ENCODE measurements at regions not wholly inside any gene's neighbourhood (a gene's known extent, or its start where the extent isn't known, plus 50 kb on each side); places are given as distances from the start of the nearest gene placed in this dataset.

DNA sequence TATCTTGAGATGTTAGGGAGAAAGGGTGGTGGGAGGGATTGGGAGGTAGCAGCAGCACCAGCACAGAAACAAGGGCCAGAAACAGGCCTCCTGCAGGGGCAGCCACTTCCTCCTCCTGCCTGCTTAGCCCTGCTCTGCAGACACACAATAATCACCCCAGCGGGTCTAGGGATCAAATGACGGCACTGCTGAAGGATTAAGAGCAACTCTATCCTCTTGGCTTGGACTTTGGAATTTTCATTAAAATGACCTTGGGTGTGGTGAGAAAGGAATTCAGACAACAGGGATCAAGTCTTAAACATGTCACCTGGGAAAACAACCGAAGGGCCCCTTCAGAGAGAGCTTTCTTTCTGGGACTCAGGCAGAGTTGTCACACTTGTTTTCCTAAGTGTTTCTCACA is 353.4 kb downstream of the SPRY1 start:
- Histone ChIP-seq H3K4me1 (ENCODE audit: insufficient read depth) (peaks cover 2% of the 10 kb centered on the region), H3K27ac (ENCODE audit: low read depth) (no peak overlapping the region), H3K36me3 (ENCODE audit: insufficient read depth) (no peaks in the 10 kb centered on the region), H3K4me3 (ENCODE audit: low read depth, low read length) (no peak overlapping the region)
- WGBS, result 78% methylated on average over 3 of the region's 3 CpGs
- DNase-seq (ENCODE audit: extremely low spot score), result no peak

DNA sequence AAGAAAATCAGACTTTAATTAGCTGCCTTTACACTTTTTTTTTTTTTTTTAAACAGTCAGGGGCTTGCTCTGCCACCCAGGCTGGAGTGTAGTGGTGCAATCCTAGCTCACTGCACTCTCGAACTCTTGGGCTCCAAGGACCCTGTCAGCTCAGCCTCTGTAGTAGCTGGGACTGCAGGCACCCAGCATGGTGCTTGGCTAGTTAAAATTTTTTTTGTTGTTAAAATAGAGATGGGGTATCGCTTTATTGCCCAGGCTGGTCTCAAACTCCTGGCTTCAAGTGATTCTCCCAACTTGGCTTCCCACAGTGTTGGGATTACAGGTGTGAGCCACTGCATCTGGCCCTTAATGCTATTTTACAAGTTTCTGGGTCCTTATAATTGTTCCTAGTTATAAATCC is 359.1 kb downstream of the SPRY1 start:
- whole genome bisulfite sequencing, result 97% methylated on average over 2 of the region's 2 CpGs
- no peak for DNase-seq (ENCODE audit: extremely low spot score)
- no peak overlapping the region for H3K4me3 ChIP-seq (ENCODE audit: low read depth, low read length)
- H3K36me3 ChIP-seq (ENCODE audit: insufficient read depth), result no peaks in the 10 kb centered on the region
- H3K4me1 ChIP-seq (ENCODE audit: insufficient read depth), result no peaks in the 10 kb centered on the region
- no peak overlapping the region for H3K27ac ChIP-seq (ENCODE audit: low read depth)

DNA sequence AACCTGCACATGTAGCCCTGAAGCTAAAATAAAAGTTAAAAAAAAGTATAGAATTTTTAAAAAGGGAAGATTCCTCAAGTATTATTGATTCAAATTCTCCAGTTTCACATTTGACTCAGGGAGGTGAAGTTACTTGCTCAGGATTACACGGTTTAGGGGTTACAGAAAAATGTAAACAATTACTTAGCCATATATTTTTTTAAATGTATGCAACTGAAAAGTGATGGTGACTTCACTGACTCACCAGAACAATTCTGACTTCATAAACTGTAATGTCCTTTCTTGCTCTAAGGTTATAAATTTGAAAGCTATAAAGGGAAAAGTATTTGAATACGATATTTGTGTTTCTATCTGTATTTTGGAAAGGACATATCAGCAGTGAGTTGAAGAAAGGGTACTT is 371.2 kb downstream of the SPRY1 start:
- DNase-seq (ENCODE audit: extremely low spot score), result no peak
- H3K4me1 ChIP-seq (ENCODE audit: insufficient read depth), result no peaks in the 10 kb centered on the region
- 44% methylated on average over 2 of the region's 2 CpGs for WGBS
- H3K4me3 ChIP-seq (ENCODE audit: low read depth, low read length), result no peak overlapping the region
- H3K36me3 ChIP-seq (ENCODE audit: insufficient read depth), result no peaks in the 10 kb centered on the region
- H3K27ac ChIP-seq (ENCODE audit: low read depth), result no peak overlapping the region

DNA sequence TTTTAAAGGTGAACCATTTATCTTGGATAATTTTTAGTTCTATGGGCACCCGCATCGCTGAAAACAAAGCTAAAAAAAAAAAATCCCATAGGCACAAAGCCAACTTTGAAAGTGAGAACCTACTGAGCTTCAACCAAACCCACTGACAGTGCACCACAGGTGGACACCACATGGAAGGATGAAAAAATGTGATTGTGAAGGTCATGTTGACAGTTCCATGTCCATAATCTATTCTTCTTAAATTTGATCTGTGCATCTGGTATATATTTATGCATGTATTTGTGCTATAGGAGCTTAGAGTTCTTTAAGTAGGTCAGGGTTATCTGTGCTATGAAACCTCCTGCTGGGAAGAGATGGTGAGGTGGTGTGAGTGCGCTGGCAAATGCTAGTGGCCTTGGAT is 374.3 kb downstream of the SPRY1 start:
- H3K4me3 ChIP-seq (ENCODE audit: low read depth, low read length), result no peak overlapping the region
- no peak for DNase-seq (ENCODE audit: extremely low spot score)
- 98% methylated on average over 3 of the region's 3 CpGs for WGBS

DNA sequence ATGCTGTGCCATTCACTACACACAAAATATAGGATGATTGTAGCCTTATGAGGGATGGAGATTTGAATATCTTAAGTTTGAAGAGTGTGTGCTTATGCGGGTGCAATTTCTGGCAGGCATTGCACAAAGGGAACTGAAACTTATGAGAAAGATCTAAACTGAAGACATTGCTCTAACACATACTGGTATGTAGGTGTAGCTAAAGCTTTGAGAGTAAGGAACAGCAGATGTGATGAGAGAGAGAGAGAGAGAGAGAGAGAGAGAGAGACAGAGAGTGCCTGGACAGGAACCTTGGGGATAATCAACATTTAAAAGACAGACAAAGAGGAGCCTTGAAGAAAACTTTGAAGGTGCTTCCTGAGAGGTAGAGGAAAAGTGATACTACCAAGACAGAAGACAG is 379.7 kb downstream of the SPRY1 start:
- DNase-seq (ENCODE audit: extremely low spot score), result no peak
- Histone ChIP-seq H3K4me3 (ENCODE audit: low read depth, low read length) (no peak overlapping the region), H3K4me1 (ENCODE audit: insufficient read depth) (no peaks in the 10 kb centered on the region), H3K27ac (ENCODE audit: low read depth) (no peak overlapping the region), H3K36me3 (ENCODE audit: insufficient read depth) (no peaks in the 10 kb centered on the region)
- WGBS, result 90% methylated on average over 1 of the region's 1 CpG

More for the DNA sequence above, 374.3 kb downstream of the SPRY1 start:
- Histone ChIP-seq H3K27ac (ENCODE audit: low read depth) (no peak overlapping the region), H3K4me1 (ENCODE audit: insufficient read depth) (no peaks in the 10 kb centered on the region), H3K36me3 (ENCODE audit: insufficient read depth) (no peaks in the 10 kb centered on the region)

DNA sequence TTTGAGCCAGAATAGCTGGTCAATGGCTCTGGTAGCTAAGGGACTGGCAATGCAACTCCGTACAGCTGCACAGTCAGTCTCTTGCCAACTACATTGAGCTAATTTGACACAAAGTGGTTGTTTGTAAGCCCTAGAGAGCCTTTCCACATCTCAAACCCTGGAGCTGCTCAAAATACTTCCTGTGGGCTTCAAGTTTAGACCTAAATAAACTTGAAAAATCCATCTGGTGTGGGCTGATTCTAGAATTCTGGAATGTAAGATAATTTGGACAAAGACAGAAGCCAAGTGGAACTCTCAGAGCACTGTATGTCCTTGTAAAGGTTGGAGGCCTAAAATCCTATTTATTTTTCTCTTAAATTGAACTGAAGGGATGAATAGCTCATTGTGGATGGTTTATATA is 380.8 kb downstream of the SPRY1 start:
- Histone ChIP-seq H3K36me3 (ENCODE audit: insufficient read depth) (no peaks in the 10 kb centered on the region), H3K27ac (ENCODE audit: low read depth) (no peak overlapping the region), H3K4me3 (ENCODE audit: low read depth, low read length) (no peak overlapping the region), H3K4me1 (ENCODE audit: insufficient read depth) (no peaks in the 10 kb centered on the region)
- DNase-seq (ENCODE audit: extremely low spot score), result no peak
- 41% methylated on average over 1 of the region's 1 CpG for WGBS

DNA sequence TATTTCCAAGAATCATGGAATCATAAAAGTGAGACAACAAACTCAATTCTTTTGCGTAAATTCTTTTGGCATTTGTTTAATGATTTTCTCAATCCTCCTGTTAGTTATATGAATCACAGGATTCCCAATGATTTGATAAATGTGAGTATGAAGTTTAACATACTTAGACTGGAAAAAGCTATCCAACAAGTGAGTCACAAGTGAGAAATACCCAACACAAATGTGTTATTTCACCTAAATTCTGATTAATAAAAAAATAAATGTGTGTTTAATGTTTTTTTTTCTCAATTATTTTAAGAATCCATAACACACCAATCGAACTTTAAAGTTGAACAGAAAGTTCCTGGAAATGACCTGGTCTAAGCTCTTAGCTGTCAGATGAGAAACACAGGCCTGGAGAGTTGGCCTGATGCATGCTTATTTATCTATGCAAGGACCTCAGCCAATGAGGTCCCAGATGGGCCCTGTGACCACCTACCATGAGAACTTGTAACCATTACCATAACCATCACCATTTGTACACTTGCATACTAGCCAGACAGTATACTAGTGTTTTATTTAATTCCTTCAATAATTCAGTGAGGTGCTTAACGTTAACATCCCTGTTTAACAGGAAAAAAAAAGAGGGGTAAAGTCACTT is 386.7 kb downstream of the SPRY1 start:
- Histone ChIP-seq H3K4me1 (ENCODE audit: insufficient read depth) (no peaks in the 10 kb centered on the region), H3K27ac (ENCODE audit: low read depth) (no peak overlapping the region), H3K36me3 (ENCODE audit: insufficient read depth) (no peaks in the 10 kb centered on the region), H3K4me3 (ENCODE audit: low read depth, low read length) (no peak overlapping the region)
- no peak for DNase-seq (ENCODE audit: extremely low spot score)
- 40% methylated on average over 3 of the region's 3 CpGs for whole genome bisulfite sequencing

DNA sequence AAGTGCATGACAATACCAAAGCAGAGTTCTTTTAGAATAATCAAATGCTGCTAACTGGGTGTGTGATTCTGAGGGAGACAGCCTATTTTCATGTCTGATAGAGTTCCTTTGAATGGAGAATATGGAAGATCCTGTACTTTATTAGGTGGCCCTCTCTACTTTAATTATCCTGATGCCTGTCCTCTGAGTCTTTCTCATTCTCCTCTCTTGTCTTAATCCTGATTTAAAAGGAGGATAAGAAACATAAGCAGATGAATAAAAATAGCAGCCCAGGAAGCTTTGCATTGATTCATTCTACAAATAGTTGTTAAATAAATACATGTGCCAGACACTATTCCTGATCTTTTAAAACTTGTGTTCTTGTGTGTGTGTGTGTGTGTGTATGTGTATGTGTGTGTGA is 387.3 kb downstream of the SPRY1 start:
- no peak overlapping the region for H3K4me3 ChIP-seq (ENCODE audit: low read depth, low read length)
- no peak overlapping the region for H3K27ac ChIP-seq (ENCODE audit: low read depth)
- H3K36me3 ChIP-seq (ENCODE audit: insufficient read depth), result no peaks in the 10 kb centered on the region
- no peak for DNase-seq (ENCODE audit: extremely low spot score)
- H3K4me1 ChIP-seq (ENCODE audit: insufficient read depth), result no peaks in the 10 kb centered on the region

DNA sequence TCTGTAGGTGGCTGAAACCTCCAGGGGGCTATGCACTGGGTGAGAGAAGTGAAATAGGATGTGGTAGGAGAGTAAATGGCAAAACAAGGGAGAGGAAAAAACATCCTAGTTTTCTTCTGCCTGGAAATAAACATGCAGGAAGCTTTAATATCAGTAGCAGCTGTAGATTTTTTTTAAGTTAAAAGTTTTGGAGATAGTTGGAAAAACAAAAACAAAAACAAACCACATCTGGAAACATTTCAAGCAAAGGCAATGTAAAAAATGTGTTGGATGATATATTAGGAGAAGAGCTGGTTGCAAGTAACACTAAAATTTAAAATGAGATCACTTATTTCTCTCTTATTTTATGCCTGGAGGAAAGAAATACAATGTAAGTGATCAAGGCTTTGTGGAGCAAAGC is 388.0 kb downstream of the SPRY1 start:
- no peak overlapping the region for H3K27ac ChIP-seq (ENCODE audit: low read depth)
- no peaks in the 10 kb centered on the region for H3K4me1 ChIP-seq (ENCODE audit: insufficient read depth)
- DNase-seq (ENCODE audit: extremely low spot score), result no peak
- H3K36me3 ChIP-seq (ENCODE audit: insufficient read depth), result no peaks in the 10 kb centered on the region
- H3K4me3 ChIP-seq (ENCODE audit: low read depth, low read length), result no peak overlapping the region

DNA sequence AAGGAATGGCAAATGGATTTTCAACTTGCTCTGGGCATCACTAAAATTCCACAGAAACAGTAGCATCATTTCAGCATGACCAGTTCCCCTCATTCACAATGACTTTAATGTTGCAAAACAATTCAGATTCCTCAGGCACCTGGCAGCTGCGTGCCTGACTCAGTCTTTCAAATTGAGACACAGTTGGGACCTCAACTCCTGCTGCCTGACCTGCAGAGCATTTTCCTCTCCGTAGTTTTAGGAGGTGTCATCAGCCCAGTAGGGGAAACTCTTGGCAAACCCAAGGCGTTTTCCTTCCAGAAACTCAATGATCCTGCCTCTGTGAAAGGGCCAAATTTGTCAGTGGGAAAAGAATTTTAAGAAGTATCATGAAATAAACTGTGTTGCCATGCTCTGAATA is 388.9 kb downstream of the SPRY1 start:
- no peak overlapping the region for H3K27ac ChIP-seq (ENCODE audit: low read depth)
- H3K36me3 ChIP-seq (ENCODE audit: insufficient read depth), result no peaks in the 10 kb centered on the region
- no peak overlapping the region for H3K4me3 ChIP-seq (ENCODE audit: low read depth, low read length)
- WGBS, result 17% methylated on average over 3 of the region's 3 CpGs
- H3K4me1 ChIP-seq (ENCODE audit: insufficient read depth), result no peaks in the 10 kb centered on the region
- no peak for DNase-seq (ENCODE audit: extremely low spot score)

DNA sequence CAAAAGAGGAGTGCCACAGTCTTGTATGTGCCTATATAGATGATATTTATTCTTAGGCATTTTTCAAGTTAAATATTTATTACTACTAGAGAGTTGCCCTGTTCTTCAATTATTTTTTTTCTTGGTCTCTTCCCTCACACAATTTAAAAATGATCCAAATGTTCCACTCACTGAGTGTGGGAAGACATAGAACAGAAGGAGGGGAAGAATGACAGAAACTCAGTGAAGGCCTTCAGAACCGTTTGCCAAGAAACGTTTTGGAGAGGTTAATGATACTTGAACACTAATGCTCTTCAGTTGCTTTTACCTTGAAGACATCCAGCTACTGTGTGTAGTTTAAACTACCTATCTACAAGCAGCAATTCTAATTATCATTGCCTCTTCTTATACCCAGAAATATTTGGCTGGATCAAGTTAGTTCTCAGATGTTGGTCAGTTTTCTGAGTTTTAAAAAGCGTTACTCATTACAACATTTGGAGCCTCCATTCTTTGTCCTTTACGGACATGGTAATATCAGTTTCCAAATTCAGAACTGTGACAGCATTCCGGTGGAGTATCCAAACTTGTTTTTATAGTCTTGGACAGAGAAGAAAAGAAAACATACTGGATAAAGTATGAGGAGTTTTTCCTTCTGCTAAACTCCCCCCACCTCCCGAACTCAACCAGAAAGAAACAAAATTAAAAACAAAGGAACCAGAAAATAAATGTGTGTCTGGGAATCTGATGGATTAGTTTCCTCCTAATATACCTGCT is 389.7 kb downstream of the SPRY1 start:
- Histone ChIP-seq H3K27ac (ENCODE audit: low read depth) (peak overlapping the region; percentile 10), H3K4me3 (ENCODE audit: low read depth, low read length) (no peak overlapping the region), H3K4me1 (ENCODE audit: insufficient read depth) (no peaks in the 10 kb centered on the region), H3K36me3 (ENCODE audit: insufficient read depth) (no peaks in the 10 kb centered on the region)
- DNase-seq (ENCODE audit: extremely low spot score), result peak; percentile 8
- 22% methylated on average over 6 of the region's 6 CpGs for WGBS

DNA sequence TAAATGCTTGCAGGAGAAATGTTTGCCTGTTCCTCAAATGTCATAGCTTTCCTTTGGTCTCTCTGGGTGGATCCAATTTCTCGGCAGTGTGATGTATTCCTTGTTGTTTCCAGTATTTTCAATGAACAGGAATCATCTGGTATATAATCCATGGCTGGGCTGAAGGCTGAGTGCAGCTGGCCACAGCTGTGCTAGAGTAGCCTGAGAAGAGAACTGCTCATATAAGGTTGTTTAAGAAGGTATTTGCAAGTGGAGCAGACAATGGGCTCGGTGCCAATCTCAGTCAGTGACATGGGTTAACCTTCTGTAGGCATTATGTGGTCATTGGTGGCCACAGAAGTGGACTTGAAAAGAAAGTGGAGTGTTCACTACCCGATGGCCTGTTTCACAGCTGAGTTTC is 390.3 kb downstream of the SPRY1 start:
- peak; percentile 20 for DNase-seq (ENCODE audit: extremely low spot score)
- Histone ChIP-seq H3K4me3 (ENCODE audit: low read depth, low read length) (no peak overlapping the region), H3K4me1 (ENCODE audit: insufficient read depth) (no peaks in the 10 kb centered on the region), H3K36me3 (ENCODE audit: insufficient read depth) (no peaks in the 10 kb centered on the region), H3K27ac (ENCODE audit: low read depth) (peak overlapping the region; percentile 6)
- 48% methylated on average over 3 of the region's 3 CpGs for WGBS

DNA sequence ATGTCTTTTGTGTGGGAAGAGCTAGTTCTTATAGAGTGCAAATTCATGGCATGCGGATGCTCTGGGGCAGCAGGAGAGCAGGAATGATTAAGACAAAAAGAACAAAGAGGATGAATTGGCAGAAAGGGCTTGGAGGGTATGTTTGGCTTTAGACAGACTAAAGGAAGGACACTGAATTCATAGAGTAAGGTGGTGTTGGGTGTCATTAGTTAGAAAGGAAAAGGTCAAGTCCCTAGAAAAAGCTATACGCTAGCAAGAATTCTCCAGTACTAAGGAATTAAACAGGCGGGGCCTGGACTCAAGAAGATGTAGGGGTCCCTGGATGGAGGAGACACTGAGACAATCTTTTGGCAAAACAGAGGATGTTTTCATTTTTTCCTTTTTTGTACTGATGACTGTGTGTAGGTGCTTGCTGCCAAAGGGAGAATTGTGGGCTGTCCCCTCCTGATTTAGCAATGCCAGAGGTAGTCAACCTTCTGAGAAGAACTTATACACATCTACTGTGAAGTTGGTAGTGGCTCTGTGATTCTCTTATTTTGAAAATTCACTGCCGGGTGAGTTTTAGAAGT is 391.0 kb downstream of the SPRY1 start:
- Histone ChIP-seq H3K4me3 (ENCODE audit: low read depth, low read length) (no peak overlapping the region), H3K36me3 (ENCODE audit: insufficient read depth) (no peaks in the 10 kb centered on the region), H3K27ac (ENCODE audit: low read depth) (no peak overlapping the region), H3K4me1 (ENCODE audit: insufficient read depth) (no peaks in the 10 kb centered on the region)
- no peak for DNase-seq (ENCODE audit: extremely low spot score)
- WGBS, result 82% methylated on average over 4 of the region's 4 CpGs

DNA sequence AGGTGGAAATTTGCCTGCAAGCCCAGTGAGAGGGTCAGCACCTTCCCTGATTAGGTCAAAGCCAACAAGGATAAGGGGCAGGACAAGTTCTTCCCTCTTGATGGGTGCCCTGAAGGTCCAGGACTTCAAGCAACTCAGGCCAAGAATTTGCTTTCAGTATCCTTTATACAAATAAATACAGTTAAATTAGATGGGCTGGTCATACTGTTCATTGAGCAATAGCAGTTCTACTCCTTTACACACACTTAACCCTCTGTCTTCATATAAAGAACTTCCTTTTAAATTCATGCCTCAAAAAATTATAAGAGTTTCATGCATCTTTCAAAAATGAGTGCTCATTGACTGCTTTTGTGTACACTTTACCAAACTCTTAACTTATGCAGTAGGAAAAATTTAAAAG is 392.0 kb downstream of the SPRY1 start:
- Histone ChIP-seq H3K4me3 (ENCODE audit: low read depth, low read length) (no peak overlapping the region), H3K4me1 (ENCODE audit: insufficient read depth) (no peaks in the 10 kb centered on the region), H3K27ac (ENCODE audit: low read depth) (no peak overlapping the region), H3K36me3 (ENCODE audit: insufficient read depth) (no peaks in the 10 kb centered on the region)
- no peak for DNase-seq (ENCODE audit: extremely low spot score)
